Ishikawa (cell line): ENCODE measurements at regions not wholly inside any gene's neighbourhood (a gene's known extent, or its start where the extent isn't known, plus 50 kb on each side); places are given as distances from the start of the nearest gene placed in this dataset.

Source experiments
- CEBPB ChIP-seq: IDR thresholded peaks from 2 replicates; pipeline ENCODE4 v1.6.1; 2012
- CREB1 ChIP-seq: IDR thresholded peaks from 2 replicates; pipeline ENCODE4 v1.6.1; 2012; ENCODE audit warnings: low read depth
- EGR1 ChIP-seq: IDR thresholded peaks from 2 replicates; pipeline ENCODE4 v1.6.1; 2012
- EP300 ChIP-seq: IDR thresholded peaks from 2 replicates; pipeline ENCODE4 v1.6.1; 2012; ENCODE audit warnings: borderline replicate concordance
- FOXM1 ChIP-seq: IDR thresholded peaks from 2 replicates; pipeline ENCODE4 v1.6.1; 2012; ENCODE audit warnings: low read depth, borderline replicate concordance
- MAX ChIP-seq: IDR thresholded peaks from 2 replicates; pipeline ENCODE4 v1.6.1; 2012
- NFIC ChIP-seq: IDR thresholded peaks from 2 replicates; pipeline ENCODE4 v1.6.1; 2012
- RAD21 ChIP-seq: IDR thresholded peaks from 2 replicates; pipeline ENCODE4 v1.6.1; 2012; ENCODE audit warnings: low read depth
- REST ChIP-seq: IDR thresholded peaks from 2 replicates; pipeline ENCODE4 v1.6.1; 2012; ENCODE audit warnings: low read depth, mild to moderate bottlenecking
- TAF1 ChIP-seq: IDR thresholded peaks from 2 replicates; pipeline ENCODE4 v1.6.1; 2012; ENCODE audit warnings: low read depth, mild to moderate bottlenecking
- TCF12 ChIP-seq: IDR thresholded peaks from 2 replicates; pipeline ENCODE4 v1.6.1; 2012; ENCODE audit warnings: low read depth
- TEAD4 ChIP-seq: IDR thresholded peaks from 2 replicates; pipeline ENCODE4 v1.6.1; 2012
- USF1 ChIP-seq: IDR thresholded peaks from 2 replicates; pipeline ENCODE4 v1.6.1; 2012
- YY1 ChIP-seq: IDR thresholded peaks from 2 replicates; pipeline ENCODE4 v1.6.1; 2012; ENCODE audit warnings: low read depth
- ZBTB7A ChIP-seq: IDR thresholded peaks from 2 replicates; pipeline ENCODE4 v1.6.1; 2012; ENCODE audit warnings: low read depth

GRCh38 chr1:29991025-29991424 is 732.4 kb downstream of the MATN1 start:
- TF ChIP-seq RAD21, result no peak
- no peak for TF ChIP-seq CREB1
- TF ChIP-seq TCF12, result no peak
- TF ChIP-seq EP300, result no peak
- no peak for TF ChIP-seq EGR1
- no peak for TF ChIP-seq ZBTB7A
- TF ChIP-seq MAX, result no peak
- no peak for TF ChIP-seq CEBPB
- TF ChIP-seq USF1, result no peak
- no peak for TF ChIP-seq TAF1
- no peak for TF ChIP-seq NFIC
- TF ChIP-seq YY1, result no peak
- TF ChIP-seq TEAD4, result no peak
- no peak for TF ChIP-seq REST
- TF ChIP-seq FOXM1, result no peak

GRCh38 chr1:29990304-29990703 is 733.1 kb downstream of the MATN1 start:
- TF ChIP-seq EGR1 (no peak), CEBPB (no peak), REST (no peak), MAX (no peak), USF1 (no peak), TCF12 (no peak), CREB1 (no peak), TAF1 (no peak), FOXM1 (no peak), YY1 (no peak), TEAD4 (no peak), ZBTB7A (no peak), NFIC (no peak), EP300 (no peak), RAD21 (no peak)

GRCh38 chr1:29986986-29987385 is 736.4 kb downstream of the MATN1 start:
- TF ChIP-seq REST (no peak), YY1 (no peak), ZBTB7A (no peak), EGR1 (no peak), USF1 (no peak), TAF1 (no peak), CREB1 (no peak), RAD21 (no peak), EP300 (no peak), TCF12 (no peak), TEAD4 (no peak), MAX (no peak), CEBPB (no peak), FOXM1 (no peak)

GRCh38 chr1:29985606-29985945 is 737.8 kb downstream of the MATN1 start:
- TF ChIP-seq YY1 (no peak), REST (no peak), CEBPB (no peak), CREB1 (no peak), EP300 (no peak), TCF12 (no peak), USF1 (no peak), RAD21 (no peak), TAF1 (no peak), ZBTB7A (no peak), TEAD4 (no peak), FOXM1 (no peak), EGR1 (no peak), NFIC (no peak), MAX (no peak)
